ENCODE measurements at regions not wholly inside any gene's neighbourhood (a gene's known extent, or its start where the extent isn't known, plus 50 kb on each side); places are given as distances from the start of the nearest gene placed in this dataset.
"Not testable (repeated sequence)": the region's sequence is repeated elsewhere in the genome, so short reads cannot be mapped to it uniquely, and the experiment has no call there.

GRCh38 chr19:20320191-20320590 lies 153.2 kb downstream of the ZNF486 start:
- DNase-seq (ENCODE audit: low spot score in 2 of 2) = no peak
- intact Hi-C loops (cut with DNase I; ENCODE audit: low total_unique reads) = no loop called here
- TF ChIP-seq CTCF (IDR thresholded peaks at IDR 0.05) (no peak), POLR2A (IDR thresholded peaks at IDR 0.05) (no peak)
- WGBS, 2 donors = 68 to 80% methylated on average over 1 of the region's 1 CpG
- no peak overlapping the region for H3K4me3 ChIP-seq (ENCODE audit: low read depth, poor library complexity, severe bottlenecking)

GRCh38 chr19:20318616-20319015 lies 151.6 kb downstream of the ZNF486 start:
- WGBS, 2 donors = 39 to 66% methylated on average over 3 of the region's 3 CpGs
- intact Hi-C loops (cut with DNase I; ENCODE audit: low total_unique reads) = no loop called here
- no peak for TF ChIP-seq POLR2A (IDR thresholded peaks at IDR 0.05)
- TF ChIP-seq CTCF (IDR thresholded peaks at IDR 0.05) = no peak
- no peak for DNase-seq (ENCODE audit: low spot score in 2 of 2)
- H3K4me3 ChIP-seq (ENCODE audit: low read depth, poor library complexity, severe bottlenecking) = no peak overlapping the region

GRCh38 chr19:20315543-20315942 lies 148.5 kb downstream of the ZNF486 start:
- intact Hi-C loops (cut with DNase I; ENCODE audit: low total_unique reads) = no loop called here
- DNase-seq (ENCODE audit: low spot score in 2 of 2) = no peak
- no peak for TF ChIP-seq POLR2A (IDR thresholded peaks at IDR 0.05)
- TF ChIP-seq CTCF (IDR thresholded peaks at IDR 0.05) = no peak
- WGBS, 2 donors = 59 to 60% methylated on average over 6 of the region's 6 CpGs
- H3K4me3 ChIP-seq (ENCODE audit: low read depth, poor library complexity, severe bottlenecking) = no peak overlapping the region

GRCh38 chr19:20313894-20314293 lies 146.9 kb downstream of the ZNF486 start:
- no peak for DNase-seq (ENCODE audit: low spot score in 2 of 2)
- WGBS, 2 donors = 75% methylated on average over 5 of the region's 5 CpGs
- intact Hi-C loops (cut with DNase I; ENCODE audit: low total_unique reads) = no loop called here
- TF ChIP-seq POLR2A (IDR thresholded peaks at IDR 0.05) (no peak), CTCF (IDR thresholded peaks at IDR 0.05) (no peak)
- no peak overlapping the region for H3K4me3 ChIP-seq (ENCODE audit: low read depth, poor library complexity, severe bottlenecking)

- no peak for DNase-seq (ENCODE audit: low spot score in 2 of 2)
- intact Hi-C loops (cut with DNase I; ENCODE audit: low total_unique reads) = no loop called here
- no peak overlapping the region for H3K4me3 ChIP-seq (ENCODE audit: low read depth, poor library complexity, severe bottlenecking)
- TF ChIP-seq CTCF (IDR thresholded peaks at IDR 0.05) = no peak
- 40 to 53% methylated on average over 3 of the region's 3 CpGs for WGBS, 2 donors
Measured at GRCh38 chr19:20307127-20307526, 140.1 kb downstream of the ZNF486 start.

- intact Hi-C loops (cut with DNase I; ENCODE audit: low total_unique reads); H3K4me3 ChIP-seq (ENCODE audit: low read depth, poor library complexity, severe bottlenecking); DNase-seq (ENCODE audit: low spot score in 2 of 2): not testable (repeated sequence)
- 96 to 98% methylated on average over 14 to 17 of the region's 30 CpGs for WGBS, 2 donors
Measured at GRCh38 chr19:20296314-20296713, 129.3 kb downstream of the ZNF486 start.

Measured in lower leg skin (tissue), 4 donors.